EL (cell line): ENCODE measurements at regions not wholly inside any gene's neighbourhood (a gene's known extent, or its start where the extent isn't known, plus 50 kb on each side); places are given as distances from the start of the nearest gene placed in this dataset.
"Not testable (repeated sequence)": the region's sequence is repeated elsewhere in the genome, so short reads cannot be mapped to it uniquely, and the experiment has no call there.

Experiments used
- DNase-seq: peaks from one replicate; pipeline ENCODE4 v3.0.0-alpha.2; 2016

GRCh38 chr11:130551388-130551787, 102.9 kb downstream of the ADAMTS15 start:
- DNase-seq = no peak

GRCh38 chr11:130553306-130553705, 104.9 kb downstream of the ADAMTS15 start:
- DNase-seq = no peak

GRCh38 chr11:130554241-130555055, 106.0 kb downstream of the ADAMTS15 start:
- DNase-seq = peak; percentile 16

GRCh38 chr11:130555251-130555841, 106.9 kb downstream of the ADAMTS15 start:
- DNase-seq = no peak

- no peak for DNase-seq
Measured at GRCh38 chr11:130560000-130560780, 111.7 kb downstream of the ADAMTS15 start.

GRCh38 chr11:130560781-130561109, 112.3 kb downstream of the ADAMTS15 start:
- no peak for DNase-seq

GRCh38 chr11:130561441-130561881, 113.0 kb downstream of the ADAMTS15 start:
- peak; percentile 52 for DNase-seq

- DNase-seq = no peak
Measured at GRCh38 chr11:130562549-130562948, 114.1 kb downstream of the ADAMTS15 start.

- DNase-seq = not testable (repeated sequence)
Measured at GRCh38 chr11:130566360-130566759, 117.9 kb downstream of the ADAMTS15 start.

- no peak for DNase-seq
Measured at GRCh38 chr11:130571519-130571918, 123.1 kb downstream of the ADAMTS15 start.

- DNase-seq = no peak
Measured at GRCh38 chr11:130571947-130572584, 123.6 kb downstream of the ADAMTS15 start.

- DNase-seq = no peak
Measured at GRCh38 chr11:130573767-130574166, 125.3 kb downstream of the ADAMTS15 start.

- DNase-seq = no peak
Measured at GRCh38 chr11:130574740-130575139, 126.3 kb downstream of the ADAMTS15 start.

GRCh38 chr11:130576146-130576545, 127.7 kb downstream of the ADAMTS15 start:
- no peak for DNase-seq

- DNase-seq = no peak
Measured at GRCh38 chr11:130578738-130579368, 130.4 kb downstream of the ADAMTS15 start.

GRCh38 chr11:130580372-130580771, 131.9 kb downstream of the ADAMTS15 start:
- peak; percentile 87 for DNase-seq

- peak; percentile 85 for DNase-seq
Measured at GRCh38 chr11:130580891-130581492, 132.5 kb downstream of the ADAMTS15 start.

- DNase-seq = no peak
Measured at GRCh38 chr11:130581646-130582045, 133.2 kb downstream of the ADAMTS15 start.

GRCh38 chr11:130582176-130582575, 133.7 kb downstream of the ADAMTS15 start:
- DNase-seq = no peak

GRCh38 chr11:130582981-130583380, 134.5 kb downstream of the ADAMTS15 start:
- DNase-seq = no peak

- no peak for DNase-seq
Measured at GRCh38 chr11:130583801-130584211, 135.4 kb downstream of the ADAMTS15 start.

- peak; percentile 58 for DNase-seq
Measured at GRCh38 chr11:130585545-130585944, 137.1 kb downstream of the ADAMTS15 start.
